ENCODE measurements at regions not wholly inside any gene's neighbourhood (a gene's known extent, or its start where the extent isn't known, plus 50 kb on each side); places are given as distances from the start of the nearest gene placed in this dataset.

DNA sequence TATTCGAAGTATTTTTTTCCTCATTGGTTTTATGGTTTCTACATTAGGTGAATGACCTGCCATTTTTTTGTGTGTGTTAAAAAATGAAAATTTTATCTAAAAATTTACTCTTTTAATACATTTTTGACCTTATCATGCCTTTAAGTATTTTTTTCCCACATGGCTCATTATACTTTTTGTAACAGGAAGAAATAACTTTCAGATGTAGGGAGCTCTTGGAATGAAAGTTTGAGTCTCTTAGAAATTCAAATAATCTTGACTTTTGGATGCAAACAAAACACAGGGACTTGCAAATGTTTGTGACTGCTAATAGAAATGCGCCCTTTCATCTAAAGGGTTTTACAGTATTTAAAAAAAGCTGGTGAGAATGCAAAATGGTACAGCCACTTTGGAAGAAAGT is 457.9 kb downstream of the KLF5 start:
- TF ChIP-seq, protein P1, sequence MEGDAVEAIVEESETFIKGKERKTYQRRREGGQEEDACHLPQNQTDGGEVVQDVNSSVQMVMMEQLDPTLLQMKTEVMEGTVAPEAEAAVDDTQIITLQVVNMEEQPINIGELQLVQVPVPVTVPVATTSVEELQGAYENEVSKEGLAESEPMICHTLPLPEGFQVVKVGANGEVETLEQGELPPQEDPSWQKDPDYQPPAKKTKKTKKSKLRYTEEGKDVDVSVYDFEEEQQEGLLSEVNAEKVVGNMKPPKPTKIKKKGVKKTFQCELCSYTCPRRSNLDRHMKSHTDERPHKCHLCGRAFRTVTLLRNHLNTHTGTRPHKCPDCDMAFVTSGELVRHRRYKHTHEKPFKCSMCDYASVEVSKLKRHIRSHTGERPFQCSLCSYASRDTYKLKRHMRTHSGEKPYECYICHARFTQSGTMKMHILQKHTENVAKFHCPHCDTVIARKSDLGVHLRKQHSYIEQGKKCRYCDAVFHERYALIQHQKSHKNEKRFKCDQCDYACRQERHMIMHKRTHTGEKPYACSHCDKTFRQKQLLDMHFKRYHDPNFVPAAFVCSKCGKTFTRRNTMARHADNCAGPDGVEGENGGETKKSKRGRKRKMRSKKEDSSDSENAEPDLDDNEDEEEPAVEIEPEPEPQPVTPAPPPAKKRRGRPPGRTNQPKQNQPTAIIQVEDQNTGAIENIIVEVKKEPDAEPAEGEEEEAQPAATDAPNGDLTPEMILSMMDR (IDR thresholded peaks at IDR 0.05): no peak
- TF ChIP-seq POLR2AphosphoS5 (IDR thresholded peaks at IDR 0.05; ENCODE audit: low read depth, low read length): no peak
- TF ChIP-seq, protein P2, sequence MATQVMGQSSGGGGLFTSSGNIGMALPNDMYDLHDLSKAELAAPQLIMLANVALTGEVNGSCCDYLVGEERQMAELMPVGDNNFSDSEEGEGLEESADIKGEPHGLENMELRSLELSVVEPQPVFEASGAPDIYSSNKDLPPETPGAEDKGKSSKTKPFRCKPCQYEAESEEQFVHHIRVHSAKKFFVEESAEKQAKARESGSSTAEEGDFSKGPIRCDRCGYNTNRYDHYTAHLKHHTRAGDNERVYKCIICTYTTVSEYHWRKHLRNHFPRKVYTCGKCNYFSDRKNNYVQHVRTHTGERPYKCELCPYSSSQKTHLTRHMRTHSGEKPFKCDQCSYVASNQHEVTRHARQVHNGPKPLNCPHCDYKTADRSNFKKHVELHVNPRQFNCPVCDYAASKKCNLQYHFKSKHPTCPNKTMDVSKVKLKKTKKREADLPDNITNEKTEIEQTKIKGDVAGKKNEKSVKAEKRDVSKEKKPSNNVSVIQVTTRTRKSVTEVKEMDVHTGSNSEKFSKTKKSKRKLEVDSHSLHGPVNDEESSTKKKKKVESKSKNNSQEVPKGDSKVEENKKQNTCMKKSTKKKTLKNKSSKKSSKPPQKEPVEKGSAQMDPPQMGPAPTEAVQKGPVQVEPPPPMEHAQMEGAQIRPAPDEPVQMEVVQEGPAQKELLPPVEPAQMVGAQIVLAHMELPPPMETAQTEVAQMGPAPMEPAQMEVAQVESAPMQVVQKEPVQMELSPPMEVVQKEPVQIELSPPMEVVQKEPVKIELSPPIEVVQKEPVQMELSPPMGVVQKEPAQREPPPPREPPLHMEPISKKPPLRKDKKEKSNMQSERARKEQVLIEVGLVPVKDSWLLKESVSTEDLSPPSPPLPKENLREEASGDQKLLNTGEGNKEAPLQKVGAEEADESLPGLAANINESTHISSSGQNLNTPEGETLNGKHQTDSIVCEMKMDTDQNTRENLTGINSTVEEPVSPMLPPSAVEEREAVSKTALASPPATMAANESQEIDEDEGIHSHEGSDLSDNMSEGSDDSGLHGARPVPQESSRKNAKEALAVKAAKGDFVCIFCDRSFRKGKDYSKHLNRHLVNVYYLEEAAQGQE (IDR thresholded peaks at IDR 0.05; ENCODE audit: insufficient read depth in 1 of 2, low read depth in 2 of 2, low read length in 1 of 2): no peak
